ENCODE measurements at regions not wholly inside any gene's neighbourhood (a gene's known extent, or its start where the extent isn't known, plus 50 kb on each side); places are given as distances from the start of the nearest gene placed in this dataset.
A peak's percentile ranks its signal among the peaks of the same experiment; 100 is the strongest.

DNA sequence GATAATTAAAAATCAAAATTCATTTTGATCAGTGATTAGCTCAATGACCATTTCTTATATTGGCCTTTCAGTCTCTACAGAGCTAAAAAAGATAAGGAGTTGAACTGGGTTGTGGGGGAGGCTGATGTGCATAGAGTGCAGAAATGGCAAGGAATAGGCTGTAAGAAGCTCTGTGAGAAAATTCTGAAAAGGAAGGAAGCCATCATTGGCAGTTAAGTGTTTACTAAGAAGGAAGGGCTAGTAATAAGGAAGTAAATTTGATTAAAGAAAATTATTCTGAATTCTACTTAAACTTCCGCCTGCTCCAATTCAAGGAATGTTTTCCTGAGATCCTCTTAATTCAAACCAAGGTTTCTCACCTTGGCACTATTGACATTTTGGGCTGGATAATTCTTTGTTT lies 187.5 kb downstream of the MZT1 start:
- Histone ChIP-seq H2AFZ (no peak overlapping the region), H3K4me3 (ENCODE audit: low read depth, low read length) (no peak overlapping the region), H3K27me3 (ENCODE audit: control insufficient read depth, insufficient read depth, low read length) (no peaks in the 10 kb centered on the region), H3K27ac (no peak overlapping the region), H3K9me3 (ENCODE audit: control insufficient read depth, low read length) (no peaks in the 10 kb centered on the region), H3K9ac (no peak overlapping the region), H3K36me3 (ENCODE audit: control insufficient read depth, insufficient read depth, low read length) (no peaks in the 10 kb centered on the region), H3K4me2 (ENCODE audit: low read length) (no peak overlapping the region), H3K4me1 (no peaks in the 10 kb centered on the region), H3K79me2 (no peaks in the 10 kb centered on the region)
- TF ChIP-seq, protein P1, sequence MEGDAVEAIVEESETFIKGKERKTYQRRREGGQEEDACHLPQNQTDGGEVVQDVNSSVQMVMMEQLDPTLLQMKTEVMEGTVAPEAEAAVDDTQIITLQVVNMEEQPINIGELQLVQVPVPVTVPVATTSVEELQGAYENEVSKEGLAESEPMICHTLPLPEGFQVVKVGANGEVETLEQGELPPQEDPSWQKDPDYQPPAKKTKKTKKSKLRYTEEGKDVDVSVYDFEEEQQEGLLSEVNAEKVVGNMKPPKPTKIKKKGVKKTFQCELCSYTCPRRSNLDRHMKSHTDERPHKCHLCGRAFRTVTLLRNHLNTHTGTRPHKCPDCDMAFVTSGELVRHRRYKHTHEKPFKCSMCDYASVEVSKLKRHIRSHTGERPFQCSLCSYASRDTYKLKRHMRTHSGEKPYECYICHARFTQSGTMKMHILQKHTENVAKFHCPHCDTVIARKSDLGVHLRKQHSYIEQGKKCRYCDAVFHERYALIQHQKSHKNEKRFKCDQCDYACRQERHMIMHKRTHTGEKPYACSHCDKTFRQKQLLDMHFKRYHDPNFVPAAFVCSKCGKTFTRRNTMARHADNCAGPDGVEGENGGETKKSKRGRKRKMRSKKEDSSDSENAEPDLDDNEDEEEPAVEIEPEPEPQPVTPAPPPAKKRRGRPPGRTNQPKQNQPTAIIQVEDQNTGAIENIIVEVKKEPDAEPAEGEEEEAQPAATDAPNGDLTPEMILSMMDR (IDR thresholded peaks at IDR 0.05) = no peak

DNA sequence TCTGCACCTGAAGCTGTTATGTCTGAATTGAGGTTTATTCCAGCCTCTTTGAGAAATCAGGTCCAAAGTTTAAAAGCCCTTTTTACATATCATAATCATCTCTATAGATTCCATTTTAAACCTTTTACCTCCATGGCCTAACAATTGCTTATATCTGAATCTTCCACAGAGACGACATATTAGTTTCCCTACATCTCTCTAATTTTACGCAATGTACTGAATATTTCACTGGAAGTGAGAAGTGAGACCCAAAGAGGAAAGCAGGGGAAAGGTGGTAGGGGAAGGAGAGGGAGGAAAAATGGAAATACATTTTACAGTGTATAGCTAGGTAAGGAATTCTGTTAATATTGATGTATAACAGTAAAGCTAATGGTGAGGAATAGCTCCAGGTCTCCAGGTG lies 189.6 kb downstream of the MZT1 start:
- Histone ChIP-seq H3K4me1 (no peaks in the 10 kb centered on the region), H3K9me3 (ENCODE audit: control insufficient read depth, low read length) (no peaks in the 10 kb centered on the region), H3K27me3 (ENCODE audit: control insufficient read depth, insufficient read depth, low read length) (no peaks in the 10 kb centered on the region), H3K4me3 (ENCODE audit: low read depth, low read length) (no peak overlapping the region), H3K4me2 (ENCODE audit: low read length) (no peak overlapping the region), H3K79me2 (no peaks in the 10 kb centered on the region), H3K27ac (no peak overlapping the region), H3K36me3 (ENCODE audit: control insufficient read depth, insufficient read depth, low read length) (no peaks in the 10 kb centered on the region), H3K9ac (no peak overlapping the region), H2AFZ (no peak overlapping the region)
- TF ChIP-seq, protein P1 (IDR thresholded peaks at IDR 0.05) = no peak

DNA sequence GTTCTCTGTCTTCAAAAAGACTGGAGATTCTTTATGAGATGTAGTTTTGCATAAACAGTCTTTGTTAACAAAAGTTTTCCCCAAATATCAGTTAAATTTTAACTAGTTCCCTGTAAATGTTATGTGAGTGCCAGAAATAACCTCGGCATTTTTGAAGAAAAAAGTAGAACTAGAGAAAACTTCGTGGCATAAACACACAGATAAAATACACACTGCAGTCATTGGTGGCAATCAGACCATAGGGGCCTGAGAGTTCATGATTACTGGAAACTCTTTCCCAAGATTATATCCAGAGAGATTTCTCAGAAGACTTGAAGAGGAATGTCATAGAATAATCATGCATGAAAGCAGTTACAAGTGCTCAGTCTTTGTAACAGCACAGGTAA lies 190.0 kb downstream of the MZT1 start:
- Histone ChIP-seq H3K27ac (no peak overlapping the region), H3K27me3 (ENCODE audit: control insufficient read depth, insufficient read depth, low read length) (no peaks in the 10 kb centered on the region), H2AFZ (no peak overlapping the region), H3K36me3 (ENCODE audit: control insufficient read depth, insufficient read depth, low read length) (no peaks in the 10 kb centered on the region), H3K4me3 (ENCODE audit: low read depth, low read length) (no peak overlapping the region), H3K9ac (no peak overlapping the region), H3K9me3 (ENCODE audit: control insufficient read depth, low read length) (no peaks in the 10 kb centered on the region), H3K4me1 (no peaks in the 10 kb centered on the region), H3K79me2 (no peaks in the 10 kb centered on the region), H3K4me2 (ENCODE audit: low read length) (peak overlapping the region; percentile 50)
- TF ChIP-seq, protein P1 (IDR thresholded peaks at IDR 0.05) = no peak

DNA sequence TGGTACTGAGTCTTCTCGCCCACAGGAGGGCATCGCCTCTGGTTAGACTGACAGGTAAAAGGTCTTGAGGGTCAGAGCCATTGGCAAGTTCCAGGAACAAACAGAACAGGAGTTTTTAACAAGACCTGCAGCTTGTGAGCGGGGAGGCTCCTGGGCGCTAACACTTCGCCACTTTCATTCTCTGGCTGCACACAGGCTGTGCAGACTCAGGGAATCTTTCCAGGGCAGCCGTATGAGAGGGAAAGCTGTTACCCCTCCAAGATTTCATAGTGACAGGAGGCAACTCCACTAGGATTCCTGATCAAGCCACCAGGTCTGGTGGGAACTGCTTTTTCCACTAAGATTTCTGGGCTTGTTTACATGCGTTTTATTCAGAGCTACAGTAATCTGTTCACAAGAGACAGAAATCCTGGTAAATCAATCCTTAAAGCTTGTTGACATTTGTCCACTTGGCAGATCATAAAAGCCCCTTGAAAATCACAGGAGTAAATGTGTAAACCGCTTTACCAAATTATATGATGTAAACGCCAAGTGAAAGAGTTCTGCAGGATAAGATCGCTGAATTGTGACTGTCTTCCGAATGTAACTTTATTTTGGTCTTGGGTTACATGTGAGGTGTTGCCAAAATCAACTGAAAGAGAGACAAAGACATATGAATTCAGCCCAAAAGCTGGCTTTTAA lies 190.6 kb downstream of the MZT1 start:
- H3K4me1 ChIP-seq = no peaks in the 10 kb centered on the region
- H3K79me2 ChIP-seq = no peaks in the 10 kb centered on the region
- H3K36me3 ChIP-seq (ENCODE audit: control insufficient read depth, insufficient read depth, low read length) = no peaks in the 10 kb centered on the region
- no peaks in the 10 kb centered on the region for H3K27me3 ChIP-seq (ENCODE audit: control insufficient read depth, insufficient read depth, low read length)
- no peak overlapping the region for H3K4me3 ChIP-seq (ENCODE audit: low read depth, low read length)
- no peak overlapping the region for H2AFZ ChIP-seq
- no peaks in the 10 kb centered on the region for H3K9me3 ChIP-seq (ENCODE audit: control insufficient read depth, low read length)
- TF ChIP-seq, protein P1 (IDR thresholded peaks at IDR 0.05) = no peak
- H3K27ac ChIP-seq = no peak overlapping the region
- peak overlapping the region; percentile 50 for H3K4me2 ChIP-seq (ENCODE audit: low read length)
- no peak overlapping the region for H3K9ac ChIP-seq

DNA sequence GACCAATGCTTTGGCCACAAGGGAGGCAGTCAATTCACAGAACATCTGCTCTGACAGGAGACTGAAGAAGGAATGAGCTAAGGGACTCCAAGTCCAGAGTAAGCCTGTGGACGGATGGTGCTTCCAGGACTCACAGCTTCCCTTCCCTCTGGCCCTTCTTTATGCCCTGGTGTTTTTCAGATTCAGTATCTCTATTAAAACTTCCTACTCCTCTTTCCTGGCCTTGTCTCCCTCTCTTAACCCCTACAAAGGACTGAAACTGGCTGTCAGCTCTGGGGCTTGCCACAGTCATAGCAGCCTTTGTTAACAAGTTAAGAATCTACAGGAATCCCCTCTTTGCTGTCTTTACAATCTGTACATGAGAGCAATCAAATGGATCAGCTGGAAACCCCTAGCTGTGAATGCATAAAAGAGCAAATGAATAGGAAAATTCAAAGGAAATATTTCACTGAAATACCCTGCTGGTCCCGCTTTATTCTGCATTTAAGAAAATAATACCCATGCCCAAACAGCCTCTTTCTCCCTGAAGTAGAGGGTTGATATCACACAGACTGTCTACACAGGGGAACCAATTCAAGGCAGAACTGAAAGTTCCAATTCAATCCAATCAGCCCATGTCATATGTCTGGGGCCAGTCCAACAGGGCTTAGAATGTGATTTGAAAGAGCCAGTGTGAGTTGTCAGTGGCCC lies 192.3 kb downstream of the MZT1 start:
- Histone ChIP-seq H3K27me3 (ENCODE audit: control insufficient read depth, insufficient read depth, low read length) (no peaks in the 10 kb centered on the region), H3K36me3 (ENCODE audit: control insufficient read depth, insufficient read depth, low read length) (no peaks in the 10 kb centered on the region), H3K79me2 (no peaks in the 10 kb centered on the region), H3K9me3 (ENCODE audit: control insufficient read depth, low read length) (no peaks in the 10 kb centered on the region), H2AFZ (no peak overlapping the region), H3K4me3 (ENCODE audit: low read depth, low read length) (no peak overlapping the region), H3K27ac (no peak overlapping the region), H3K4me1 (no peaks in the 10 kb centered on the region), H3K9ac (no peak overlapping the region), H3K4me2 (ENCODE audit: low read length) (no peak overlapping the region)
- TF ChIP-seq, protein P1 (IDR thresholded peaks at IDR 0.05) = no peak

Measured in parathyroid adenoma (tissue), 2 donors.